ENCODE measurements at regions not wholly inside any gene's neighbourhood (a gene's known extent, or its start where the extent isn't known, plus 50 kb on each side); places are given as distances from the start of the nearest gene placed in this dataset.

DNA sequence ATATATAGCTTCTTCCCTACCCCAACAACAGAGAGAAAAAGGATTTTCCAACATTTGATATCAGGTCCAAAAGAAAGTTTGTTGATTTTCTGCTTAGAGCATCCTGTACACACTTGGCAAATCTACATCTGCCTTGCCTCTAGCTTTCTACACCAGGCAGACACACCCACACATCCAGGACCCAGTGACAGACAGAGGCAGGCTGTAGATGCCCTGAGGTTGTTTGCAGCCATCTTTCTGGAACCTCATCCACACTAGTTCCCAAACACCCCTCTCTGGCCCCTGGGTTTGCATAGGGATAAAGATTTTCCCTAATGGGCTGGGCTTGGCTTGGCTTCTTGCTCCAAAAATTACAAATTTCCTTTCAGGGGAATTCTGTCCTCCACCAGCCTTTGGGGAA is 138.2 kb upstream of the FST start:
- TF ChIP-seq, protein P1, sequence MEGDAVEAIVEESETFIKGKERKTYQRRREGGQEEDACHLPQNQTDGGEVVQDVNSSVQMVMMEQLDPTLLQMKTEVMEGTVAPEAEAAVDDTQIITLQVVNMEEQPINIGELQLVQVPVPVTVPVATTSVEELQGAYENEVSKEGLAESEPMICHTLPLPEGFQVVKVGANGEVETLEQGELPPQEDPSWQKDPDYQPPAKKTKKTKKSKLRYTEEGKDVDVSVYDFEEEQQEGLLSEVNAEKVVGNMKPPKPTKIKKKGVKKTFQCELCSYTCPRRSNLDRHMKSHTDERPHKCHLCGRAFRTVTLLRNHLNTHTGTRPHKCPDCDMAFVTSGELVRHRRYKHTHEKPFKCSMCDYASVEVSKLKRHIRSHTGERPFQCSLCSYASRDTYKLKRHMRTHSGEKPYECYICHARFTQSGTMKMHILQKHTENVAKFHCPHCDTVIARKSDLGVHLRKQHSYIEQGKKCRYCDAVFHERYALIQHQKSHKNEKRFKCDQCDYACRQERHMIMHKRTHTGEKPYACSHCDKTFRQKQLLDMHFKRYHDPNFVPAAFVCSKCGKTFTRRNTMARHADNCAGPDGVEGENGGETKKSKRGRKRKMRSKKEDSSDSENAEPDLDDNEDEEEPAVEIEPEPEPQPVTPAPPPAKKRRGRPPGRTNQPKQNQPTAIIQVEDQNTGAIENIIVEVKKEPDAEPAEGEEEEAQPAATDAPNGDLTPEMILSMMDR (IDR thresholded peaks at IDR 0.05 in 4 of 5, conservative IDR thresholded peaks at IDR 0.05 in 1 of 5), result no peak
- no peak for TF ChIP-seq POLR2A (IDR thresholded peaks at IDR 0.05)

All from gastrocnemius medialis (tissue), 4 donors.